Mucosa of rectum (tissue), 2 donors: ENCODE measurements at regions not wholly inside any gene's neighbourhood (a gene's known extent, or its start where the extent isn't known, plus 50 kb on each side); places are given as distances from the start of the nearest gene placed in this dataset.
"Not testable (repeated sequence)": the region's sequence is repeated elsewhere in the genome, so short reads cannot be mapped to it uniquely, and the experiment has no call there.

Experiments used
- H3K27ac ChIP-seq, 2 donors: one replicate each; pipeline ENCODE4 v1.7.0; 2013; ENCODE audit warnings: inconsistent platforms in 2 of 2, low read depth in 2 of 2, low read length in 2 of 2
- H3K27me3 ChIP-seq, 2 donors: one replicate each; pipeline ENCODE4 v1.7.0; 2013; ENCODE audit warnings: low read length in 2 of 2; ENCODE audit not compliant: control insufficient read depth in 2 of 2, insufficient read depth in 2 of 2
- H3K36me3 ChIP-seq, 2 donors: one replicate each; pipeline ENCODE4 v1.7.0; 2013; ENCODE audit warnings: low read length in 2 of 2; ENCODE audit not compliant: control insufficient read depth in 2 of 2, insufficient read depth in 2 of 2
- H3K4me1 ChIP-seq, 2 donors: one replicate each; pipeline ENCODE4 v1.7.0; 2013; ENCODE audit warnings: low read length in 2 of 2, mild to moderate bottlenecking in 1 of 2; ENCODE audit not compliant: control insufficient read depth in 2 of 2, insufficient read depth in 2 of 2
- H3K4me3 ChIP-seq, 2 donors: one replicate each; pipeline ENCODE4 v1.7.0; 2013; ENCODE audit warnings: low read length in 2 of 2
- H3K9ac ChIP-seq, 2 donors: one replicate each; pipeline ENCODE4 v1.7.0; 2013; ENCODE audit warnings: low read length in 2 of 2, low read depth in 1 of 2, mild to moderate bottlenecking in 1 of 2
- H3K9me3 ChIP-seq, 2 donors: one replicate each; pipeline ENCODE4 v1.7.0; 2013; ENCODE audit warnings: low read length in 2 of 2; ENCODE audit not compliant: control insufficient read depth in 2 of 2
- donor health status: healthy.
- donor health status: Normal muscosa, but diverticular disease.

GRCh38 chr9:41273549-41274267 lies 84.6 kb upstream of the ZNG1F start:
- peak overlapping the region in 1 of 2 donors; percentile 23 for H3K27ac ChIP-seq
- H3K9me3 ChIP-seq, H3K27me3 ChIP-seq, H3K36me3 ChIP-seq, H3K9ac ChIP-seq, H3K4me1 ChIP-seq: not testable (repeated sequence)
- H3K4me3 ChIP-seq, result peak overlapping the region; percentile 46 to 54

GRCh38 chr9:41272879-41273548 lies 83.9 kb upstream of the ZNG1F start:
- H3K9me3 ChIP-seq, H3K4me1 ChIP-seq, H3K27me3 ChIP-seq, H3K4me3 ChIP-seq, H3K27ac ChIP-seq, H3K36me3 ChIP-seq, H3K9ac ChIP-seq: not testable (repeated sequence)

- H3K4me1 ChIP-seq, H3K9me3 ChIP-seq, H3K27ac ChIP-seq, H3K36me3 ChIP-seq, H3K4me3 ChIP-seq, H3K9ac ChIP-seq, H3K27me3 ChIP-seq: not testable (repeated sequence)
These were observed 81.9 kb upstream of the ZNG1F start for GRCh38 chr9:41270992-41271391.

- H3K4me3 ChIP-seq, H3K27ac ChIP-seq, H3K36me3 ChIP-seq, H3K9ac ChIP-seq, H3K27me3 ChIP-seq, H3K9me3 ChIP-seq, H3K4me1 ChIP-seq: not testable (repeated sequence)
These were observed 80.4 kb upstream of the ZNG1F start for GRCh38 chr9:41269471-41269870.

GRCh38 chr9:41269054-41269453 lies 79.9 kb upstream of the ZNG1F start:
- not testable (repeated sequence) for H3K36me3 ChIP-seq, H3K9ac ChIP-seq, H3K27ac ChIP-seq, H3K4me3 ChIP-seq, H3K4me1 ChIP-seq, H3K27me3 ChIP-seq, H3K9me3 ChIP-seq

- not testable (repeated sequence) for H3K9me3 ChIP-seq, H3K9ac ChIP-seq, H3K4me3 ChIP-seq, H3K4me1 ChIP-seq, H3K36me3 ChIP-seq, H3K27ac ChIP-seq, H3K27me3 ChIP-seq
These were observed 77.5 kb upstream of the ZNG1F start for GRCh38 chr9:41266602-41267001.

- H3K27ac ChIP-seq, H3K36me3 ChIP-seq, H3K27me3 ChIP-seq, H3K9me3 ChIP-seq, H3K9ac ChIP-seq, H3K4me3 ChIP-seq, H3K4me1 ChIP-seq: not testable (repeated sequence)
These were observed 76.9 kb upstream of the ZNG1F start for GRCh38 chr9:41266000-41266399.

- H3K36me3 ChIP-seq, H3K9ac ChIP-seq, H3K9me3 ChIP-seq, H3K27me3 ChIP-seq, H3K4me1 ChIP-seq, H3K27ac ChIP-seq, H3K4me3 ChIP-seq: not testable (repeated sequence)
These were observed 62.9 kb upstream of the ZNG1F start for GRCh38 chr9:41251973-41252372.

GRCh38 chr9:41251101-41251500 lies 62.0 kb upstream of the ZNG1F start:
- not testable (repeated sequence) for H3K36me3 ChIP-seq, H3K4me1 ChIP-seq, H3K27me3 ChIP-seq, H3K9ac ChIP-seq, H3K9me3 ChIP-seq, H3K4me3 ChIP-seq, H3K27ac ChIP-seq

- not testable (repeated sequence) for H3K36me3 ChIP-seq, H3K4me1 ChIP-seq, H3K9ac ChIP-seq, H3K4me3 ChIP-seq, H3K27me3 ChIP-seq, H3K9me3 ChIP-seq, H3K27ac ChIP-seq
These were observed 57.6 kb upstream of the ZNG1F start for GRCh38 chr9:41246702-41247101.
